Esophagus muscularis mucosa (tissue), 4 donors: ENCODE measurements at regions not wholly inside any gene's neighbourhood (a gene's known extent, or its start where the extent isn't known, plus 50 kb on each side); places are given as distances from the start of the nearest gene placed in this dataset.

Experiments
- DNase-seq: peaks from one replicate; pipeline ENCODE4 v3.0.0-alpha.2; 2017; ENCODE audit errors: extremely low spot score
- H3K27ac ChIP-seq, 4 donors: fragments of 200-600 bp; sonication (generic); replicated peaks in 1 of 4; 1 replicate in 3 of 4; 2 replicates in 1 of 4; pipeline ENCODE4 v1.5.1; 2016 to 2019; ENCODE audit warnings: mild to moderate bottlenecking in 1 of 4
- H3K27me3 ChIP-seq, 4 donors: fragments of 200-600 bp; sonication (generic); one replicate each; pipeline versions ENCODE4 v1.5.1 to v1.6.0; 2016 to 2019
- H3K36me3 ChIP-seq, 4 donors: fragments of 200-600 bp; sonication (generic); one replicate each; pipeline ENCODE4 v1.5.1; 2016 to 2019
- H3K4me1 ChIP-seq, 4 donors: fragments of 200-600 bp; sonication (generic); one replicate each; pipeline ENCODE4 v1.5.1; 2016 to 2019
- H3K4me3 ChIP-seq, 4 donors: fragments of 200-600 bp; sonication (generic); 1 replicate in 2 of 4; 2 replicates in 2 of 4; pipeline ENCODE4 v1.5.1; 2016 to 2019; ENCODE audit warnings: mild to moderate bottlenecking in 4 of 4, moderate library complexity in 1 of 4
- H3K9me3 ChIP-seq, 4 donors: fragments of 200-600 bp; sonication (generic); 1 replicate in 3 of 4; 2 replicates in 1 of 4; pipeline ENCODE4 v1.5.1; 2016 to 2019
- EP300 ChIP-seq: sonication (generic); formaldehyde crosslinking; IDR thresholded peaks from one replicate; pipeline ENCODE4 v1.6.1; 2017; ENCODE audit warnings: antibody characterized with exemption
- POLR2A ChIP-seq: fragments of 450-650 bp; IDR thresholded peaks from one replicate; pipeline ENCODE4 v1.6.1; 2017; ENCODE audit warnings: antibody characterized with exemption, moderate library complexity, mild to moderate bottlenecking, low read depth
- POLR2AphosphoS5 ChIP-seq, 2 donors: sonication (generic); formaldehyde crosslinking; IDR thresholded peaks; one replicate each; pipeline ENCODE4 v1.6.1; 2017; ENCODE audit warnings: antibody characterized with exemption in 2 of 2
- WGBS: methylation state at CpG from one replicate; pipeline ENCODE4 v1.1.5; 2018; 5-methylcytosine and 5-hydroxymethylcytosine counted together
- intact Hi-C: fragments of 100-400 bp; cut with DNase I; formaldehyde crosslinking; loops from one replicate; pipeline ENCODE4 v1.15.1; 2023
- TF ChIP-seq, protein P1 (sequence below), 3 experiments: fragments of 200-600 bp in 2 of 3; fragments of 450-650 bp in 1 of 3; sonication (generic) in 2 of 3; IDR thresholded peaks; one replicate each; pipeline ENCODE4 v1.5.1; 2017 to 2019; ENCODE audit warnings: antibody characterized with exemption in 3 of 3, mild to moderate bottlenecking in 2 of 3, moderate library complexity in 1 of 3

GRCh38 chr2:120590841-120591240 is 144.8 kb upstream of the GLI2 start:
- H3K27me3 ChIP-seq, result peaks cover 0 to 38% (median 9%) of the 10 kb centered on the region in 4 donors
- H3K27ac ChIP-seq, result no peak overlapping the region
- 100% methylated on average over 1 of the region's 1 CpG for WGBS
- no peak overlapping the region for H3K4me3 ChIP-seq
- H3K36me3 ChIP-seq, result no peaks in the 10 kb centered on the region
- peaks cover 0 to 22% (median 13%) of the 10 kb centered on the region in 4 donors for H3K4me1 ChIP-seq
- DNase-seq, result no peak
- no peaks in the 10 kb centered on the region for H3K9me3 ChIP-seq
- no peak for TF ChIP-seq POLR2AphosphoS5 (IDR thresholded peaks at IDR 0.05)
- no peak for TF ChIP-seq EP300
- TF ChIP-seq, protein P1, sequence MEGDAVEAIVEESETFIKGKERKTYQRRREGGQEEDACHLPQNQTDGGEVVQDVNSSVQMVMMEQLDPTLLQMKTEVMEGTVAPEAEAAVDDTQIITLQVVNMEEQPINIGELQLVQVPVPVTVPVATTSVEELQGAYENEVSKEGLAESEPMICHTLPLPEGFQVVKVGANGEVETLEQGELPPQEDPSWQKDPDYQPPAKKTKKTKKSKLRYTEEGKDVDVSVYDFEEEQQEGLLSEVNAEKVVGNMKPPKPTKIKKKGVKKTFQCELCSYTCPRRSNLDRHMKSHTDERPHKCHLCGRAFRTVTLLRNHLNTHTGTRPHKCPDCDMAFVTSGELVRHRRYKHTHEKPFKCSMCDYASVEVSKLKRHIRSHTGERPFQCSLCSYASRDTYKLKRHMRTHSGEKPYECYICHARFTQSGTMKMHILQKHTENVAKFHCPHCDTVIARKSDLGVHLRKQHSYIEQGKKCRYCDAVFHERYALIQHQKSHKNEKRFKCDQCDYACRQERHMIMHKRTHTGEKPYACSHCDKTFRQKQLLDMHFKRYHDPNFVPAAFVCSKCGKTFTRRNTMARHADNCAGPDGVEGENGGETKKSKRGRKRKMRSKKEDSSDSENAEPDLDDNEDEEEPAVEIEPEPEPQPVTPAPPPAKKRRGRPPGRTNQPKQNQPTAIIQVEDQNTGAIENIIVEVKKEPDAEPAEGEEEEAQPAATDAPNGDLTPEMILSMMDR (IDR thresholded peaks at IDR 0.05), result no peak
- no peak for TF ChIP-seq POLR2A
- intact Hi-C loops, result no loop called here

- Histone ChIP-seq H3K4me1 (peaks cover 0 to 27% (median 20%) of the 10 kb centered on the region in 4 donors), H3K27me3 (peaks cover 0 to 31% (median 8%) of the 10 kb centered on the region in 4 donors), H3K9me3 (no peaks in the 10 kb centered on the region), H3K27ac (no peak overlapping the region), H3K4me3 (no peak overlapping the region), H3K36me3 (no peaks in the 10 kb centered on the region)
- TF ChIP-seq POLR2A, result no peak
- TF ChIP-seq, protein P1 (IDR thresholded peaks at IDR 0.05), result no peak
- no peak for TF ChIP-seq EP300
- TF ChIP-seq POLR2AphosphoS5 (IDR thresholded peaks at IDR 0.05), result no peak
- intact Hi-C loops, result no loop called here
- no peak for DNase-seq
- 86% methylated on average over 7 of the region's 7 CpGs for WGBS
Observed at GRCh38 chr2:120591572-120591971, 144.1 kb upstream of the GLI2 start.

DNA sequence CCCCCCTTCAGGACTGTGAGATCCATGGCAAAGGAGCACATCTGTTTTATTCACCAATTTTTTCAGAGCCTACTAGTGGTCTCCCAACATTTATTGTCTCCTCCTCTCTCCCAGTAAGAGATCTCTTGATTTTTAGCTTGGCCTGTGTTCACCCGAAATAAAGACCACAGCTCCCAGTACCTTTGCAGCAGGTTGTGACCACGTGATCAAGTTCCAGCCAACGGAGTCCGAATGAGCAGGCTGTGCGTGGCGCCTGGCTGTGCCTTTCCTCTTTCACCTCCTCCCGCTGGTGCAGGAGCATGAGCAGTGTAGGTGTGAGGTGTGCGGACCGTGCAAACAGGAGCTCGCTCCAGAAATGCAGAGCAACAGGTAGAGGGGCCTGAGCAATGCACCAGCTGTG is 143.6 kb upstream of the GLI2 start:
- Histone ChIP-seq H3K27me3 (peaks cover 0 to 26% (median 6%) of the 10 kb centered on the region in 4 donors), H3K4me3 (no peak overlapping the region), H3K9me3 (no peaks in the 10 kb centered on the region), H3K27ac (no peak overlapping the region), H3K4me1 (peaks cover 0 to 27% (median 18%) of the 10 kb centered on the region in 4 donors), H3K36me3 (no peaks in the 10 kb centered on the region)
- TF ChIP-seq EP300 (no peak), POLR2AphosphoS5 (IDR thresholded peaks at IDR 0.05) (no peak), POLR2A (no peak)
- TF ChIP-seq, protein P1 (IDR thresholded peaks at IDR 0.05), result no peak
- 79% methylated on average over 10 of the region's 10 CpGs for WGBS
- intact Hi-C loops, result no loop called here
- DNase-seq, result no peak

GRCh38 chr2:120593921-120594686 is 141.6 kb upstream of the GLI2 start:
- TF ChIP-seq, protein P1 (IDR thresholded peaks at IDR 0.05), result no peak
- TF ChIP-seq POLR2A (no peak), EP300 (no peak), POLR2AphosphoS5 (IDR thresholded peaks at IDR 0.05) (no peak)
- intact Hi-C loops, result no loop called here
- whole genome bisulfite sequencing, result 79% methylated on average over 8 of the region's 9 CpGs
- DNase-seq, result no peak
- peaks cover 7 to 26% (median 23%) of the 10 kb centered on the region in 4 donors for H3K4me1 ChIP-seq
- H3K4me3 ChIP-seq, result no peak overlapping the region
- no peak overlapping the region for H3K27ac ChIP-seq
- no peaks in the 10 kb centered on the region for H3K36me3 ChIP-seq
- peaks cover 0 to 6% (median 0%) of the 10 kb centered on the region in 4 donors for H3K27me3 ChIP-seq
- no peaks in the 10 kb centered on the region for H3K9me3 ChIP-seq
